Suprapubic skin (tissue), 4 donors: ENCODE measurements at regions not wholly inside any gene's neighbourhood (a gene's known extent, or its start where the extent isn't known, plus 50 kb on each side); places are given as distances from the start of the nearest gene placed in this dataset.

Source experiments
- DNase-seq, 2 donors: peaks; one replicate each; pipeline ENCODE4 v3.0.0-alpha.2; 2019; ENCODE audit warnings: low spot score in 2 of 2
- H3K27ac ChIP-seq: fragments of 200-600 bp; sonication (generic); one replicate; pipeline ENCODE4 v1.5.1; 2019
- H3K27me3 ChIP-seq: fragments of 200-600 bp; sonication (generic); one replicate; pipeline ENCODE4 v1.5.1; 2019
- H3K36me3 ChIP-seq: fragments of 200-600 bp; sonication (generic); one replicate; pipeline ENCODE4 v1.5.1; 2019
- H3K4me1 ChIP-seq: fragments of 200-600 bp; sonication (generic); one replicate; pipeline ENCODE4 v1.5.1; 2019
- H3K4me3 ChIP-seq: fragments of 200-600 bp; sonication (generic); one replicate; pipeline ENCODE4 v1.5.1; 2019; ENCODE audit warnings: mild to moderate bottlenecking
- H3K9me3 ChIP-seq: fragments of 200-600 bp; sonication (generic); one replicate; pipeline ENCODE4 v1.5.1; 2019
- EP300 ChIP-seq: sonication (generic); formaldehyde crosslinking; IDR thresholded peaks from one replicate; pipeline ENCODE4 v1.6.1; 2017; ENCODE audit warnings: antibody characterized with exemption
- POLR2A ChIP-seq, 2 donors: fragments of 450-650 bp; IDR thresholded peaks; one replicate each; pipeline ENCODE4 v1.6.1; 2017; ENCODE audit warnings: antibody characterized with exemption in 2 of 2, mild to moderate bottlenecking in 2 of 2, moderate library complexity in 2 of 2
- POLR2AphosphoS5 ChIP-seq, 3 donors: sonication (generic); formaldehyde crosslinking; IDR thresholded peaks; one replicate each; pipeline ENCODE4 v1.6.1; 2017; ENCODE audit warnings: antibody characterized with exemption in 3 of 3
- WGBS: methylation state at CpG from one replicate; pipeline ENCODE4 v1.1.5; 2018; 5-methylcytosine and 5-hydroxymethylcytosine counted together
- TF ChIP-seq, protein P1 (sequence below), 2 donors: fragments of 200-600 bp in 1 of 2; fragments of 450-650 bp in 1 of 2; sonication (generic) in 1 of 2; IDR thresholded peaks; one replicate each; pipeline ENCODE4 v1.5.1; 2016 to 2019; ENCODE audit warnings: antibody characterized with exemption in 2 of 2, mild to moderate bottlenecking in 1 of 2, moderate library complexity in 1 of 2

DNA sequence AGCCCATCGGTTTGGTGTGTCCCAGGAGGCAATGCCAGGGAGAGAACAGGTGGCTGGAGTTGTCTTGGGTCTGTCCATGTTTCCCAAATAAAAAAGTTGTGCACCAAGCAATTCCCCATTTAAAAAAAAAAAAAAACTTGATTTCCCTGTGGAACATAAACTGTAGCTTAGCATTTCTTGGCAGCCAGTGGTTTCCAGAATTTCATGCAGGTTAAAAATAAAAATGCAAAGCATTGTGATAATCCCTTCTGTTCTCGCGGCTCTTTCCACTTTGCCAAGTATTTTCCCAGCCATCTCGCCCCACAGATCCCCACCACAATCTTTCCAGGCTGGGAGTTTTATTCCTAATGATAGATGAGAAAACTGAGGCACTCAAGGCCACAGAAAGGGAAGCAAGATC lies 51.4 kb upstream of the MSX1 start:
- Histone ChIP-seq H3K4me3 (no peak overlapping the region), H3K4me1 (no peaks in the 10 kb centered on the region), H3K9me3 (no peaks in the 10 kb centered on the region), H3K27me3 (peaks cover 3% of the 10 kb centered on the region), H3K27ac (no peak overlapping the region), H3K36me3 (no peaks in the 10 kb centered on the region)
- TF ChIP-seq EP300 (no peak), POLR2AphosphoS5 (IDR thresholded peaks at IDR 0.05) (no peak)
- TF ChIP-seq, protein P1, sequence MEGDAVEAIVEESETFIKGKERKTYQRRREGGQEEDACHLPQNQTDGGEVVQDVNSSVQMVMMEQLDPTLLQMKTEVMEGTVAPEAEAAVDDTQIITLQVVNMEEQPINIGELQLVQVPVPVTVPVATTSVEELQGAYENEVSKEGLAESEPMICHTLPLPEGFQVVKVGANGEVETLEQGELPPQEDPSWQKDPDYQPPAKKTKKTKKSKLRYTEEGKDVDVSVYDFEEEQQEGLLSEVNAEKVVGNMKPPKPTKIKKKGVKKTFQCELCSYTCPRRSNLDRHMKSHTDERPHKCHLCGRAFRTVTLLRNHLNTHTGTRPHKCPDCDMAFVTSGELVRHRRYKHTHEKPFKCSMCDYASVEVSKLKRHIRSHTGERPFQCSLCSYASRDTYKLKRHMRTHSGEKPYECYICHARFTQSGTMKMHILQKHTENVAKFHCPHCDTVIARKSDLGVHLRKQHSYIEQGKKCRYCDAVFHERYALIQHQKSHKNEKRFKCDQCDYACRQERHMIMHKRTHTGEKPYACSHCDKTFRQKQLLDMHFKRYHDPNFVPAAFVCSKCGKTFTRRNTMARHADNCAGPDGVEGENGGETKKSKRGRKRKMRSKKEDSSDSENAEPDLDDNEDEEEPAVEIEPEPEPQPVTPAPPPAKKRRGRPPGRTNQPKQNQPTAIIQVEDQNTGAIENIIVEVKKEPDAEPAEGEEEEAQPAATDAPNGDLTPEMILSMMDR (IDR thresholded peaks at IDR 0.05), result no peak
- 86% methylated on average over 4 of the region's 4 CpGs for WGBS
- DNase-seq, result no peak

DNA sequence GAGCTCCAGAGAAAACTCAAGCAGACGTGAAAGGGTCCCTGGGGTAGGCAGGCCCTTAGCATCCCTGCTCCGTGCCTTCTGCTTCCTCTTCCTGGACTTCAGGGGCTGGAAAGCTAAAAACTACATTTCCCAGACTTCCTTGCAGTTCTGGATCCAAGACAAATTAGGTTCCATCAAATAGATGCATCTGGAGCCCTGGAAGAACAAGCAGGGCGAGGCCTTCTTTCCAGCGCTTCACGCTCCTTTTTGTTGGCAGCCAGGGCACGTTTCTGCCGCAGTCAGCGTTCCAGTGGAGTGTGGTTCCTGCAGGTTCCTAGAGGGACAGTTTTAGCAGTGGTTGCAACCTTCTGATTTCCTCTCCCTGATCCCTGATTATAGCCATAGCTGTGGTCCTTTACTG lies 53.6 kb upstream of the MSX1 start:
- WGBS, result 33% methylated on average over 8 of the region's 8 CpGs
- H3K9me3 ChIP-seq, result no peaks in the 10 kb centered on the region
- no peak overlapping the region for H3K4me3 ChIP-seq

DNA sequence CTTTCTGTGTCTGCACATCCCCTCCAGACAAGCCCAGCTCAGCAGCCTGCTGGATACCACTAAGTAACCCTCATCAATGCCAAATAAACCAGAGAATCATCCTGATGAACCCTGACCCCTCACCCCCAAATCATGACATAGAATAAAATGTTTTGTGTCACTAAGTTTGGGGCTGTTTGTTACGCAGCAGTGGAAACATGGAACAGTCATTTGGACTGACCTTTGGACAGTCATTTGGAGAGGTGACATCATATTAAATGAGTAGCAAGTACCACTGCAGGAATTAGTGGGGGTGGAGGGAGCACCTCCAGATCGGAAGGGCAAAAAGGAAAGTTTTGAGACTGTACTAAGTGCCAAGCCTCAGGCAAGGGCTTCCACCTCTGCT lies 55.6 kb upstream of the MSX1 start:
- Histone ChIP-seq H3K4me3 (no peak overlapping the region), H3K36me3 (no peaks in the 10 kb centered on the region), H3K27ac (no peak overlapping the region), H3K27me3 (no peaks in the 10 kb centered on the region), H3K4me1 (no peaks in the 10 kb centered on the region), H3K9me3 (no peaks in the 10 kb centered on the region)
- TF ChIP-seq, protein P1 (IDR thresholded peaks at IDR 0.05), result no peak
- no peak for TF ChIP-seq POLR2A (IDR thresholded peaks at IDR 0.05)
- no peak for TF ChIP-seq EP300
- TF ChIP-seq POLR2AphosphoS5 (IDR thresholded peaks at IDR 0.05), result no peak
- WGBS, result 94% methylated on average over 2 of the region's 2 CpGs
- DNase-seq, result no peak

More for the DNA sequence above, 53.6 kb upstream of the MSX1 start:
- Histone ChIP-seq H3K27me3 (no peaks in the 10 kb centered on the region), H3K36me3 (no peaks in the 10 kb centered on the region), H3K27ac (no peak overlapping the region), H3K4me1 (no peaks in the 10 kb centered on the region)
- TF ChIP-seq POLR2AphosphoS5 (IDR thresholded peaks at IDR 0.05) (no peak), POLR2A (IDR thresholded peaks at IDR 0.05) (no peak), EP300 (no peak)
- TF ChIP-seq, protein P1 (IDR thresholded peaks at IDR 0.05), result no peak
- DNase-seq, result no peak

DNA sequence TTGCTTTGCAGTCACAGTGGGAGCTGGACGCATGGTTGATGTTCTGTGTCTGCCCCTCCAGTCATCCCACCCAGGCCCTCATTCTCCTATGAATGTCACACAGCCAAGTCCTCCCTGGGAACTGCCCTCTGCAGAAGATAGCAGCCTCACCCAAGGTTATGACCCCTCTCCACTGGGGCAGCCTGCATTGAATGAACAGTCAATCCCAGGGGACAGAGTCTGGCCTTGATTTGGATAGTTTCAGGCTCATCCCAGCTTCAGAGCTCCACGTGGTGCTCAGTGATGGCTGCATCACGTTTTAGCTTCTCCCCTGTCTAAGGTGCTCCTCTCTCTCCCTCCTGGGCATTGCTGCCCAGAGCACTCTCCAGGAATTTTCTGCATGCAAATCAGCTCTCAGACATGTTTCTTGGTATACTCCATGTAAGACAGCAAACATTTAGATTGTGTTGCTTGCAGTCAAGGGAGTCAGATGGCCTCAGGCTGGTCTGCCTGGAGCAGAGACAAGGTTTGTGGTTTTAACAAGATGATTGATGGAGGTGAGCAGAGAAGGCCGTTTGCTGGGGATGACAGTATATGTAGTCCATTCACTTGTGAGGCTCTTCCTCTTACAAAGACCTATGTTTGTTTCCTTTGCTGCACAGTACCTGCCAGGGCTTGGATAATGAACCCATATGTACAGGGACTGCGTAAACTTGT lies 56.1 kb upstream of the MSX1 start:
- Histone ChIP-seq H3K36me3 (no peaks in the 10 kb centered on the region), H3K4me3 (no peak overlapping the region), H3K4me1 (no peaks in the 10 kb centered on the region), H3K27me3 (no peaks in the 10 kb centered on the region), H3K27ac (no peak overlapping the region), H3K9me3 (no peaks in the 10 kb centered on the region)
- TF ChIP-seq, protein P1 (IDR thresholded peaks at IDR 0.05), result no peak
- TF ChIP-seq POLR2A (IDR thresholded peaks at IDR 0.05), result no peak
- TF ChIP-seq POLR2AphosphoS5 (IDR thresholded peaks at IDR 0.05), result no peak
- no peak for TF ChIP-seq EP300
- DNase-seq, result no peak
- 53% methylated on average over 5 of the region's 5 CpGs for WGBS

DNA sequence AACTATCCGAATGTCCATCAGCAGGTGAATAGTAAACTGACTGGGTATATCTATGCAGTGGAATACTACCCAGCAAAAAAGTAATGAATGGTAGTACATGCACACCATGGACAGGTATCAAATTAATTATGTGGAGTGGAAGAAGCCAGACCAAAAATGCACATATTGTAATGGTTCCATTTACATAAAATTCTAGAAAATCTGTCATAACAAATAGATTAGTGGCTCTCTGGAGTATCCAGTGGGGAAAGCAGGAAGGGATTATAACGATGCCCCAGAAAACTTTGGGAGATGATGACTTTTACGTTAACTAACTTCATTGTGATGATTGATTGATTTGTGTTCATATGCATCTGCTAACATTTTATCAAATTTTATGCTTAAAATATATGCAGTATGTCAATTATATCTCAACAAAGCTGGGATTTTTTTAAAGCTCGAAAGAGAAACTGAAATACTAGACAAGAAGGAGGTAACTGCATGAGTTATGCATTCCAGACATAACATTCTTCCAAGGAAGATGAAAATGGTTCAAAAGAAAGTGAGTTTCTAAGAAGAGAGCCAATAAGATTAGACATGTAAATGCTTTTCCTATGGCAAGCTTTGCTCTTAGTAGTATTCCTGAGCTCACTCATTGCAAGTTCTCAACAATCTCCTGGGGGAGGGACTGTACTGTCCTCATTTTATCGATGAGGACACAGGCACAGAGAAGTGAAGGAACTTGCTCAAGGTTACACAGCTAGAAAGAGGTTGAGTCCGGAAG lies 58.6 kb upstream of the MSX1 start:
- 64% methylated on average over 6 of the region's 6 CpGs for WGBS
- Histone ChIP-seq H3K4me1 (no peaks in the 10 kb centered on the region), H3K4me3 (no peak overlapping the region), H3K36me3 (no peaks in the 10 kb centered on the region), H3K27me3 (no peaks in the 10 kb centered on the region), H3K27ac (no peak overlapping the region), H3K9me3 (no peaks in the 10 kb centered on the region)
- DNase-seq, result no peak
- no peak for TF ChIP-seq POLR2A (IDR thresholded peaks at IDR 0.05)
- TF ChIP-seq EP300, result no peak
- TF ChIP-seq POLR2AphosphoS5 (IDR thresholded peaks at IDR 0.05), result no peak
- TF ChIP-seq, protein P1 (IDR thresholded peaks at IDR 0.05), result no peak
